PC-9 (cell line): ENCODE measurements at regions not wholly inside any gene's neighbourhood (a gene's known extent, or its start where the extent isn't known, plus 50 kb on each side); places are given as distances from the start of the nearest gene placed in this dataset.

Source experiments
- EZH2 ChIP-seq: fragments of 200-600 bp; sonication (generic); IDR thresholded peaks from 2 replicates; pipeline ENCODE4 v1.8.0; 2017; ENCODE audit warnings: antibody characterized with exemption, low read depth
- TF ChIP-seq, protein P1 (sequence below): fragments of 200-600 bp; sonication (generic); conservative IDR thresholded peaks from 2 replicates; pipeline ENCODE4 v1.6.1; 2017; ENCODE audit warnings: mixed run types, antibody characterized with exemption, mild to moderate bottlenecking, moderate library complexity

DNA sequence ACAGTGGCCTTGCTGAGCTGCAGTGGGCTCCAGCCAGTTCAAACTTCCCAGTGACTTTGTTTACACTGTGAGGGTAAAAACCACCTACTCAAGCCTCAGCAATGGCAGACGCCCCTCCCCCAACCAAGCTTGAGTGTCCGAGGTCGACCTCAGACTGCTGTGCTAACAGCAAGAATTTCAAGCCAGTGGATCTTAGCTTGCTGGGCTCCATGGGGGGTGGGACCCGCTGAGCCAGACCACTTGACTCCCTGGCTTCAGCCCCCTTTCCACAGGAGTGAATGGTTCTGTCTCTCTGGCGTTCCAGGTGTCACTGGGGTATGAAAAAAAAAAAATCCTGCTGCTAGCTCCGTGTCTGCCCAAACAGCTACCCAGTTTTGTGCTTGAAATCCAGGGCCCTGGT, 168.9 kb upstream of the INTU start:
- no peak for TF ChIP-seq EZH2
- TF ChIP-seq, protein P1, sequence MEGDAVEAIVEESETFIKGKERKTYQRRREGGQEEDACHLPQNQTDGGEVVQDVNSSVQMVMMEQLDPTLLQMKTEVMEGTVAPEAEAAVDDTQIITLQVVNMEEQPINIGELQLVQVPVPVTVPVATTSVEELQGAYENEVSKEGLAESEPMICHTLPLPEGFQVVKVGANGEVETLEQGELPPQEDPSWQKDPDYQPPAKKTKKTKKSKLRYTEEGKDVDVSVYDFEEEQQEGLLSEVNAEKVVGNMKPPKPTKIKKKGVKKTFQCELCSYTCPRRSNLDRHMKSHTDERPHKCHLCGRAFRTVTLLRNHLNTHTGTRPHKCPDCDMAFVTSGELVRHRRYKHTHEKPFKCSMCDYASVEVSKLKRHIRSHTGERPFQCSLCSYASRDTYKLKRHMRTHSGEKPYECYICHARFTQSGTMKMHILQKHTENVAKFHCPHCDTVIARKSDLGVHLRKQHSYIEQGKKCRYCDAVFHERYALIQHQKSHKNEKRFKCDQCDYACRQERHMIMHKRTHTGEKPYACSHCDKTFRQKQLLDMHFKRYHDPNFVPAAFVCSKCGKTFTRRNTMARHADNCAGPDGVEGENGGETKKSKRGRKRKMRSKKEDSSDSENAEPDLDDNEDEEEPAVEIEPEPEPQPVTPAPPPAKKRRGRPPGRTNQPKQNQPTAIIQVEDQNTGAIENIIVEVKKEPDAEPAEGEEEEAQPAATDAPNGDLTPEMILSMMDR: no peak
